B cell (primary cell): ENCODE measurements at regions not wholly inside any gene's neighbourhood (a gene's known extent, or its start where the extent isn't known, plus 50 kb on each side); places are given as distances from the start of the nearest gene placed in this dataset.

Experiments used
- ATAC-seq: fragments of 200-7000 bp; cut with Tn5 transposase; one replicate; pipeline ENCODE4 v1.10.0; 2021; ENCODE audit warnings: low read depth, mild to moderate bottlenecking, moderate number of reproducible peaks, moderate library complexity
- CTCF ChIA-PET: fragments of 350-600 bp; sonication (Branson Sonifier 250); formaldehyde crosslinking; loops from one replicate; lab custom pipeline; 2021; ENCODE audit warnings: antibody characterized with exemption, inconsistent platforms; lab: Charles Lee
- POLR2A ChIA-PET: fragments of 350-600 bp; sonication (Branson Sonifier 250); formaldehyde crosslinking; loops from one replicate; lab custom pipeline; 2021; ENCODE audit warnings: antibody characterized with exemption; lab: Charles Lee
- DNase-seq: peaks from one replicate; pipeline ENCODE4 v3.0.0; 2013
- H2AFZ ChIP-seq: 2 replicates; pipeline ENCODE4 v1.6.1; 2012; ENCODE audit warnings: mild to moderate bottlenecking, low read depth, low read length; ENCODE audit not compliant: insufficient read depth, poor library complexity, severe bottlenecking
- H3K27ac ChIP-seq, 2 donors: 1 replicate in 1 of 2; 2 replicates in 1 of 2; pipeline ENCODE4 v1.5.1; 2012 to 2013; ENCODE audit warnings: low read length in 2 of 2, mild to moderate bottlenecking in 2 of 2, moderate library complexity in 1 of 2
- H3K27me3 ChIP-seq, 4 experiments: fragments of 200-600 bp in 1 of 4; sonication (generic) in 1 of 4; replicated peaks in 1 of 4; 1 replicate in 2 of 4; 2 replicates in 2 of 4; pipeline versions ENCODE4 v1.6.1 to v1.7.0; 2013 to 2016; ENCODE audit warnings: low read length in 3 of 4, mild to moderate bottlenecking in 2 of 4, mixed read lengths in 1 of 4, moderate library complexity in 1 of 4; ENCODE audit not compliant: insufficient read depth in 4 of 4, control insufficient read depth in 3 of 4; ENCODE audit errors: control extremely low read depth in 1 of 4
- H3K36me3 ChIP-seq, 2 experiments: replicated peaks in 1 of 2; 1 replicate in 1 of 2; 2 replicates in 1 of 2; pipeline versions ENCODE4 v1.6.1 to v1.7.1; 2013; ENCODE audit warnings: low read length in 1 of 2; ENCODE audit not compliant: insufficient read depth in 2 of 2, control insufficient read depth in 1 of 2; ENCODE audit errors: control extremely low read depth in 1 of 2, extremely low read depth in 1 of 2
- H3K4me1 ChIP-seq, 2 donors: fragments of 200-600 bp in 1 of 2; sonication (generic) in 1 of 2; 1 replicate in 1 of 2; 2 replicates in 1 of 2; pipeline versions ENCODE4 v1.5.1 to v1.6.1; 2013 to 2017; ENCODE audit warnings: low read length in 2 of 2; ENCODE audit not compliant: control insufficient read depth in 2 of 2, insufficient read depth in 2 of 2
- H3K4me2 ChIP-seq: replicated peaks from 2 replicates; pipeline ENCODE3; 2012; ENCODE audit warnings: mild to moderate bottlenecking, low read depth, low read length; ENCODE audit not compliant: poor library complexity, severe bottlenecking
- H3K4me3 ChIP-seq, 5 experiments: fragments of 200-600 bp in 1 of 5; sonication (generic) in 1 of 5; 1 replicate in 3 of 5; 2 replicates in 2 of 5; pipeline versions ENCODE4 v1.5.1 to v1.7.0; 2011 to 2016; ENCODE audit warnings: low read length in 4 of 5, mild to moderate bottlenecking in 4 of 5, low read depth in 2 of 5, control low read depth in 1 of 5, moderate library complexity in 1 of 5; ENCODE audit not compliant: insufficient read depth in 1 of 5; ENCODE audit errors: control extremely low read depth in 1 of 5, extremely low read depth in 1 of 5
- H3K79me2 ChIP-seq: fragments of 200-600 bp; sonication (generic); one replicate; pipeline ENCODE4 v1.6.0; 2016; ENCODE audit warnings: low read length; ENCODE audit not compliant: control insufficient read depth, insufficient read depth
- H3K9ac ChIP-seq: fragments of 200-600 bp; sonication (generic); 2 replicates; pipeline ENCODE4 v1.6.1; 2017; ENCODE audit warnings: mild to moderate bottlenecking, low read length, moderate library complexity
- H3K9me3 ChIP-seq, 3 donors: one replicate each; pipeline versions ENCODE4 v1.6.1 to v1.7.1; 2013; ENCODE audit warnings: low read length in 2 of 3; ENCODE audit not compliant: control insufficient read depth in 2 of 3, insufficient read depth in 1 of 3; ENCODE audit errors: control extremely low read depth in 1 of 3
- H4K20me1 ChIP-seq: 2 replicates; pipeline ENCODE4 v1.6.0; 2012; ENCODE audit warnings: mild to moderate bottlenecking, low read length; ENCODE audit not compliant: insufficient read depth, control insufficient read depth, poor library complexity, severe bottlenecking
- H3K27ac Mint-ChIP-seq: one replicate; pipeline ENCODE4 v1.8.0; 2021; ENCODE audit warnings: mixed read lengths
- H3K27me3 Mint-ChIP-seq: one replicate; pipeline ENCODE4 v1.8.0; 2021; ENCODE audit warnings: mixed read lengths
- H3K4me1 Mint-ChIP-seq: one replicate; pipeline ENCODE4 v1.8.0; 2021; ENCODE audit warnings: mixed read lengths
- H3K4me3 Mint-ChIP-seq: one replicate; pipeline ENCODE4 v1.8.0; 2021; ENCODE audit warnings: mixed read lengths
- H3K9me3 Mint-ChIP-seq: one replicate; pipeline ENCODE4 v1.8.0; 2022; ENCODE audit warnings: mixed read lengths; ENCODE audit not compliant: insufficient read depth
- EZH2 ChIP-seq: IDR thresholded peaks from 2 replicates; pipeline ENCODE4 v1.6.1; 2012; ENCODE audit warnings: borderline replicate concordance, low read depth, mild to moderate bottlenecking, moderate library complexity, low read length; ENCODE audit not compliant: insufficient read depth, poor library complexity, severe bottlenecking
- WGBS: methylation state at CpG from one replicate; pipeline ENCODE4 v1.1.5; 2013; ENCODE audit warnings: missing lambda C conversion rate; ENCODE audit not compliant: insufficient coverage; 5-methylcytosine and 5-hydroxymethylcytosine counted together
- intact Hi-C: fragments of 100-400 bp; cut with micrococcal nuclease; formaldehyde crosslinking; loops from one replicate; pipeline ENCODE4 v1.10.0; 2022
- TF ChIP-seq, protein P1 (sequence below): fragments of 200-600 bp; IDR thresholded peaks from one replicate; pipeline ENCODE4 v1.8.0; 2022; ENCODE audit warnings: antibody characterized with exemption, mild to moderate bottlenecking

DNA sequence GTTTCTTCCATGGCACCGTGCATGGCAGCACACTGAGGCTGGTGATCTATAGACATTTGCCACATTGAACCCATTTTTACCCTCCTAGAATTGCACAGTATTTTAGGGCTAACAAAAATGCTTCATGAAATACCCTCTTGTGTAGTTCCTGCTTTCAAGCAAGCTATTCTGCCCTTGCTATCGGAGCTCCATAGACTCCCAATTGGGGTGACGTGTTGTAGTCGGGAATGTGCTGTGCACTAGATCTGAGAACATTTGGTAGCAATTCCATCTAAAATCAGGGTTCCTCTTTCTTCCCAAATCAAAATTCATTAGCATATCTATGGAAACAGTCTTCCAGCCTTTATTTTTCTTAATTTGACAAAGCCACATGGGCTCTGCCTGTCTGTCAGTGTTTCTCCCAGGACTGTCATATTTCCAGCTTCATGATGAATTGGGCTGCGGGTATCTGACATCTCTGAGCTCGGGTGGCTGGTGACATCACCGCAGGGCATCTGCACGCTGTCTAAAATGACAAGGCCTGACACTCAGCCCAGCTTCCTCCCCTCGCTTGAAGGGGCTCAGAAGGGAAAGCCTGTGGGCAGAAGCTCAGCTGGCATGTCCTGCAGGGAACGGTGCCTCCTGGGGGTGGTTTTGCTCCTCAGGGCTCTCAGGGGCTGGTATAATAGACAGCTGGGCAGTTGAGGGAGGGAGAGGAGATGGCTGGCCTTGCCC is 406.4 kb downstream of the QKI start:
- DNase-seq (no peak), ATAC-seq (no peak)
- Mint-ChIP-seq H3K4me1 (no peaks in the 10 kb centered on the region), H3K27ac (no peak overlapping the region), H3K4me3 (no peak overlapping the region), H3K9me3 (no peaks in the 10 kb centered on the region), H3K27me3 (peaks cover 7% of the 10 kb centered on the region)
- no peak overlapping the region for H3K27ac ChIP-seq
- no peak overlapping the region for H3K9ac ChIP-seq
- no peaks in the 10 kb centered on the region for H3K36me3 ChIP-seq
- POLR2A ChIA-PET = no interaction called here
- H3K4me1 ChIP-seq = no peaks in the 10 kb centered on the region
- no peak overlapping the region for H2AFZ ChIP-seq
- 87% methylated on average over 6 of the region's 10 CpGs for whole genome bisulfite sequencing
- H3K9me3 ChIP-seq = no peaks in the 10 kb centered on the region
- TF ChIP-seq EZH2 = no peak
- TF ChIP-seq, protein P1, sequence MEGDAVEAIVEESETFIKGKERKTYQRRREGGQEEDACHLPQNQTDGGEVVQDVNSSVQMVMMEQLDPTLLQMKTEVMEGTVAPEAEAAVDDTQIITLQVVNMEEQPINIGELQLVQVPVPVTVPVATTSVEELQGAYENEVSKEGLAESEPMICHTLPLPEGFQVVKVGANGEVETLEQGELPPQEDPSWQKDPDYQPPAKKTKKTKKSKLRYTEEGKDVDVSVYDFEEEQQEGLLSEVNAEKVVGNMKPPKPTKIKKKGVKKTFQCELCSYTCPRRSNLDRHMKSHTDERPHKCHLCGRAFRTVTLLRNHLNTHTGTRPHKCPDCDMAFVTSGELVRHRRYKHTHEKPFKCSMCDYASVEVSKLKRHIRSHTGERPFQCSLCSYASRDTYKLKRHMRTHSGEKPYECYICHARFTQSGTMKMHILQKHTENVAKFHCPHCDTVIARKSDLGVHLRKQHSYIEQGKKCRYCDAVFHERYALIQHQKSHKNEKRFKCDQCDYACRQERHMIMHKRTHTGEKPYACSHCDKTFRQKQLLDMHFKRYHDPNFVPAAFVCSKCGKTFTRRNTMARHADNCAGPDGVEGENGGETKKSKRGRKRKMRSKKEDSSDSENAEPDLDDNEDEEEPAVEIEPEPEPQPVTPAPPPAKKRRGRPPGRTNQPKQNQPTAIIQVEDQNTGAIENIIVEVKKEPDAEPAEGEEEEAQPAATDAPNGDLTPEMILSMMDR = no peak
- CTCF ChIA-PET = no interaction called here
- intact Hi-C loops = no loop called here
- no peak overlapping the region for H3K4me2 ChIP-seq
- peaks cover 0 to 6% (median 3%) of the 10 kb centered on the region in 4 experiments for H3K27me3 ChIP-seq
- H3K4me3 ChIP-seq = no peak overlapping the region
- no peaks in the 10 kb centered on the region for H3K79me2 ChIP-seq
- H4K20me1 ChIP-seq = no peaks in the 10 kb centered on the region

DNA sequence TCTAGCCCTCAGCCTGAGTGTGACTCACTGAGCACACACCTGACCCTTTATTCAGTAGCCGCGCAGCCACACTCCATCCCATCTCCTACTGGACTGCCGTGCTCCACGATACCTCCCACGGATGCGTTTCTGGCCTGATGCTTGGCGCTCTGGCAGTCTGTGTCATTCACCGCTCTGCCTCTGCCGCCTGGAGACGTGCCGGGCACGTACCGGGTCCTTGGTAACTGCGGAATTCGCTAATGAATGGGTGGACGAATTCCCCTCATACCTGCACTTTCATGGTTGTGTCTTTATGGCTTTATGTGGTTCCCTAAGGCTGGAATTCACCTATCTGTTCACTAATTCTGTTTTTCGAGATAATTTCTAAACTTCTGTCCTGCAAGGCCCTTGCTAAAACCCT is 405.7 kb downstream of the QKI start:
- ATAC-seq (no peak), DNase-seq (no peak)
- H3K9me3 ChIP-seq = no peaks in the 10 kb centered on the region
- H3K9ac ChIP-seq = no peak overlapping the region
- ChIA-PET POLR2A (no interaction called here), CTCF (no interaction called here)
- no peak overlapping the region for H3K27ac ChIP-seq
- intact Hi-C loops = no loop called here
- H3K36me3 ChIP-seq = no peaks in the 10 kb centered on the region
- H3K79me2 ChIP-seq = no peaks in the 10 kb centered on the region
- H3K4me1 ChIP-seq = peaks cover 2% of the 10 kb centered on the region in 2 donors
- TF ChIP-seq EZH2 = no peak
- no peaks in the 10 kb centered on the region for H3K9me3 Mint-ChIP-seq
- no peak overlapping the region for H3K27ac Mint-ChIP-seq
- no peak overlapping the region for H3K4me3 Mint-ChIP-seq
- H3K27me3 ChIP-seq = peaks cover 0 to 3% (median 1%) of the 10 kb centered on the region in 4 experiments
- WGBS = 96% methylated on average over 13 of the region's 17 CpGs
- H3K27me3 Mint-ChIP-seq = peaks cover 3% of the 10 kb centered on the region
- peaks cover 4% of the 10 kb centered on the region for H3K4me1 Mint-ChIP-seq
- H4K20me1 ChIP-seq = no peaks in the 10 kb centered on the region
- H3K4me2 ChIP-seq = no peak overlapping the region
- no peak overlapping the region for H2AFZ ChIP-seq
- no peak overlapping the region for H3K4me3 ChIP-seq
